HFF-Myc (cell line): ENCODE measurements at regions not wholly inside any gene's neighbourhood (a gene's known extent, or its start where the extent isn't known, plus 50 kb on each side); places are given as distances from the start of the nearest gene placed in this dataset.

Source experiments
- DNase-seq: peaks from one replicate; pipeline ENCODE4 v3.0.0-alpha.2; 2011; ENCODE audit warnings: low read depth; ENCODE audit errors: extremely low read depth
- H3K4me3 ChIP-seq: replicated peaks from 2 replicates; pipeline ENCODE4 v1.5.1; 2011; ENCODE audit warnings: low read depth, mild to moderate bottlenecking, control low read depth, low read length
- TF ChIP-seq, protein P1 (sequence below): IDR thresholded peaks from 2 replicates; pipeline ENCODE4 v1.5.1; 2012; ENCODE audit warnings: mild to moderate bottlenecking, low read depth, low read length, control low read depth; ENCODE audit errors: missing control alignments

DNA sequence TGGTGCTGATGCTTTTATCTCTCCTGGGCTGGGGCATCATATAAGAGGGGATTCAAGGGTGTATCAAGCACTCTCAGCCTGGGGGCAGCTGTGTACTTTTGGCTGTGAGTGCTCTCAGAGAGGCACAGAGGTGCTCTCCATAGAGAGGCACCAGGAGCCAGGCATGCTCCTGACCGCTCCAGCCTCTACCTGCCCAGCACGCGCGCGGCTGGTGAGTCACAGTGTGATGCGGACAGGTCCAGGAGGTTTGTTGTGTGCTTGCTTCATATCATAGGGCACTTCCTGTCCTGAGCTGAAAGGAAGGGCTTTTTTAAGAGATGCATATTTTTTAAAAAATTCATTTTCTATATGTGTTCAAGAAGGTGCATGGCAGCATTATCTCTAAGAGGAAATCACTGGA, 93.6 kb upstream of the BCAR3 start:
- H3K4me3 ChIP-seq = no peak overlapping the region
- DNase-seq = no peak
- TF ChIP-seq, protein P1, sequence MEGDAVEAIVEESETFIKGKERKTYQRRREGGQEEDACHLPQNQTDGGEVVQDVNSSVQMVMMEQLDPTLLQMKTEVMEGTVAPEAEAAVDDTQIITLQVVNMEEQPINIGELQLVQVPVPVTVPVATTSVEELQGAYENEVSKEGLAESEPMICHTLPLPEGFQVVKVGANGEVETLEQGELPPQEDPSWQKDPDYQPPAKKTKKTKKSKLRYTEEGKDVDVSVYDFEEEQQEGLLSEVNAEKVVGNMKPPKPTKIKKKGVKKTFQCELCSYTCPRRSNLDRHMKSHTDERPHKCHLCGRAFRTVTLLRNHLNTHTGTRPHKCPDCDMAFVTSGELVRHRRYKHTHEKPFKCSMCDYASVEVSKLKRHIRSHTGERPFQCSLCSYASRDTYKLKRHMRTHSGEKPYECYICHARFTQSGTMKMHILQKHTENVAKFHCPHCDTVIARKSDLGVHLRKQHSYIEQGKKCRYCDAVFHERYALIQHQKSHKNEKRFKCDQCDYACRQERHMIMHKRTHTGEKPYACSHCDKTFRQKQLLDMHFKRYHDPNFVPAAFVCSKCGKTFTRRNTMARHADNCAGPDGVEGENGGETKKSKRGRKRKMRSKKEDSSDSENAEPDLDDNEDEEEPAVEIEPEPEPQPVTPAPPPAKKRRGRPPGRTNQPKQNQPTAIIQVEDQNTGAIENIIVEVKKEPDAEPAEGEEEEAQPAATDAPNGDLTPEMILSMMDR = no peak

DNA sequence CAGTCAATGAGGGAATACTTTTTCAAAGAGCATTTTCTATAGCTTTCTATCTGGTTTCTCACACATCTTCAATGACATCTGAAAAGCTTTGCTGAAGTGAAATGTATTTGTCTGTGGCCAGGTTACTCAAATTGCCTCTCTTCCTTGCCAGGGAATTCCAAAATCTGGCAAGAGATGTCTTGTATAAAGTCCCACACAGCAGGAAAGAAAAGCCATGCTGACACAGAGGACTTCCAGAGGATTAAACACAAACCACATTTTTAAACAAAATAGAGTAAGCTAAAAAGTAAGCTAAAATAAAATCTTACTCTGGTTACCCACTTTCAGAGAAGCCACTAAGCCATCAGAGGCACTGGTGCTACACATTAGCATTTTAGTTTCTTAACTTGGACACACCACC, 93.1 kb upstream of the BCAR3 start:
- TF ChIP-seq, protein P1 = no peak
- H3K4me3 ChIP-seq = no peak overlapping the region
- no peak for DNase-seq

DNA sequence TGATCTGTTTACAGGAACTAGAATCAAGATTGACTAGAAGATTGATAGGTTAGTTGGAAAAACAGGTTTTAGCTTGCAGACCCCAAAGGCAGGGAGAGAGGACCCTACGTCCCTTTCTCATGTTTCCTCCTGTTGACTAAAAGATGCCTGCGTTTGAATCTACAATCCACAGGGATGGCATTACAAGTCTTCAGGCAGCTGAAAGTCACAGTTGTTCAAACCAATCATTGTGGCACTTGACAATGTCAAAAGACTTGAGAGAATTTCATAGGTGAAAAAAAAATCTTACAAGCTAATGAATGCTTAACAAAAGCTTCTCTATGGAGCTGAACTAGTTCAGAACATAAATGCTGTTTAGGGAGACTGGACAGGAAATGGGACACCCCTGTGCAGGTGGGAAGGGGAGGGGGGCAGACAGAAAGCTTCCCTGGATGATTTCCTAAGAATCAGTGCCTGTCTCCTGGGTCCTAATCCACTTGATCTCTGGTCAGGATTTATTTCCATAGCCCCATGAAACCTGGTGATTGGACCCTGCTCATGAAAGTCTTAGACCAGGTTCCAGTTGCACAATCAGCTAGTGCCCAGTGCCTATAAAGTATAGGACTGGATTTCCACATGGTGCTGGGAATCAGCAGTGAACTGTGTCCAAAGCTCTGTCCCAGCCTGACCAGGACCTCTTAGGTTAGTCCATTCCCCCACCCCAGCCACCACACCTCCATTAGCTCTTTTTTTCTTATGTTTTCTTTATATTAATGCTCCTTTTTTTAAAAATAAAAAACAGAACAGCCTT, 91.6 kb upstream of the BCAR3 start:
- no peak overlapping the region for H3K4me3 ChIP-seq
- TF ChIP-seq, protein P1 = no peak
- DNase-seq = no peak

DNA sequence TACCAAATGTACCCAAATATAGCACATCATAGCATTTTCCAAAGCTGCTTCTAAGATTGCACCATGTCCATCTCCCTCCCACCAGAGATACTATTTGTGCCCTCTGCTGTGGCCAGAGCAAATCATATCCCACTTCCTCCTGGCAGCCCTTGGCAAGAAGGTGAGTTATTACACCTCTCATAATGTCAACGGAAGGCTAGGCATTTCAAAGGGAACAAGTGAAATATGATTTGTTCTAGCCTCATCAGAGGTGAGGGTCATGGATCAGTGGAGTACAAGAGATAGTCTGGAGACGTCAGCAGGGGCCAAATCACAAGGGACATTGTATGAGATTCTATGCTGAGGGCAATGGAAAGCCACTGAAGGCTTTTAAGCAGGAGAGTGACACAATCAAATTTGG, 90.2 kb upstream of the BCAR3 start:
- no peak for DNase-seq
- no peak overlapping the region for H3K4me3 ChIP-seq
- TF ChIP-seq, protein P1 = no peak

DNA sequence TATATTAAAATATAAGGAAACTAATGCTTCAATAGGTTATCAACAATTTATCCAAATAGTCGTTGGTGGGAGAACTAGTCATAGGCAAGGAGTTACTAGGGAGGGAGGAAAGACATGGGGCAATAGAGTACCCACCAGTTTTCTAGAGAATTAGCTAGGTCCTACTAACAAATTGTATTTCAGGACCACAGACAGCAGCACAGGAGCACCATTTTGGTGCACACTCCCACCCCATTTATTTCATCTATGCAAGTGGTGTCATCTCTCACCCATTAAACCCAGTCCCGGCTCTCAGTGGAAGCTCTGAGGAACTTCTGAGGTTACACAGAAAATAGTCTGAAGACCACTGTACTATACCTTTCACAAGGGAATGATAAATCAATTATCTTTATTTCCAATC, 89.0 kb upstream of the BCAR3 start:
- DNase-seq = no peak
- TF ChIP-seq, protein P1 = no peak
- no peak overlapping the region for H3K4me3 ChIP-seq

DNA sequence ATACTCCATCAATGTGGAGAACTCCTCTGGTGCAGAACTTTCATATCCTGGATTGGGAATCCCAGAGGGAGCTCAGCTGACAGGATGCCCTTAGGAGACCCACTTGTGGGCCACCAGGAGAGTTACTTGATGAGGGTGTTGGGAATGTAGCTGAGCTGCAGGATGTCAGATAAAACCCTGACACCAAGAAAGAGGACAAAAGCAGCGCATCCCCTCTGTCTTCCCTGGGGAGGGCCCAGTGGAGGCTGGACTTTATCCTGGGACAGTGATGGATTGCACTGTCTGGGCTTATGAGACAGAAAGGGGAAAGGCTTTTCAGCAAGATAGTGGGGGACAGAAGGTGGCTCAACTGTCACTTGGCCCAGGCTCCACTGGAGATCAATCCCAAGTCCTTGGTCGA, 88.1 kb upstream of the BCAR3 start:
- TF ChIP-seq, protein P1 = no peak
- no peak overlapping the region for H3K4me3 ChIP-seq
- no peak for DNase-seq
